HEK293T (cell line): ENCODE measurements at regions not wholly inside any gene's neighbourhood (a gene's known extent, or its start where the extent isn't known, plus 50 kb on each side); places are given as distances from the start of the nearest gene placed in this dataset.

Experiments
- CTCF ChIA-PET: fragments of 350-600 bp; formaldehyde crosslinking; extraction: SDS; loops from one replicate; lab custom pipeline; 2021; ENCODE audit warnings: antibody characterized with exemption, inconsistent platforms; lab: Yijun Ruan, JAX
- POLR2A ChIA-PET: fragments of 350-600 bp; formaldehyde crosslinking; extraction: SDS; loops from one replicate; lab custom pipeline; 2020; ENCODE audit warnings: antibody characterized with exemption, inconsistent platforms; lab: Yijun Ruan, JAX
- DNase-seq: peaks from one replicate; pipeline ENCODE4 v3.0.0; 2012; ENCODE audit warnings: mixed read lengths; ENCODE audit errors: extremely low spot score
- ARNT ChIP-seq: fragments of 450-650 bp; IDR thresholded peaks from 2 replicates; pipeline ENCODE4 v1.6.1; 2017; ENCODE audit warnings: mild to moderate bottlenecking
- BHLHE40 ChIP-seq: fragments of 450-650 bp; IDR thresholded peaks from 2 replicates; pipeline ENCODE4 v1.6.1; 2016; ENCODE audit warnings: mild to moderate bottlenecking, moderate library complexity, borderline replicate concordance
- CTBP1 ChIP-seq: fragments of 450-650 bp; IDR thresholded peaks from 2 replicates; pipeline ENCODE4 v1.6.1; 2016; ENCODE audit warnings: borderline replicate concordance
- ELF4 ChIP-seq: fragments of 450-650 bp; IDR thresholded peaks from 2 replicates; pipeline ENCODE4 v1.6.1; 2017; ENCODE audit warnings: antibody characterized with exemption
- FOXA1 ChIP-seq: fragments of 450-650 bp; IDR thresholded peaks from 2 replicates; pipeline ENCODE4 v1.6.1; 2016; ENCODE audit warnings: mild to moderate bottlenecking
- FOXK2 ChIP-seq: fragments of 450-650 bp; IDR thresholded peaks from 2 replicates; pipeline ENCODE4 v1.6.1; 2016; ENCODE audit warnings: mild to moderate bottlenecking
- FOXM1 ChIP-seq: fragments of 450-650 bp; IDR thresholded peaks from 2 replicates; pipeline ENCODE4 v1.6.1; 2017; ENCODE audit warnings: mild to moderate bottlenecking, borderline replicate concordance
- HDGF ChIP-seq: fragments of 450-650 bp; IDR thresholded peaks from 2 replicates; pipeline ENCODE4 v1.6.1; 2017; ENCODE audit warnings: antibody characterized with exemption, borderline replicate concordance
- L3MBTL2 ChIP-seq: fragments of 450-650 bp; conservative IDR thresholded peaks from 2 replicates; pipeline ENCODE4 v1.6.1; 2016; ENCODE audit warnings: mild to moderate bottlenecking
- LEF1 ChIP-seq: fragments of 450-650 bp; IDR thresholded peaks from 2 replicates; pipeline ENCODE4 v1.6.1; 2017; ENCODE audit warnings: mild to moderate bottlenecking, borderline replicate concordance
- NFRKB ChIP-seq: fragments of 450-650 bp; IDR thresholded peaks from 2 replicates; pipeline ENCODE4 v1.6.1; 2016; ENCODE audit warnings: mild to moderate bottlenecking, moderate library complexity
- PKNOX1 ChIP-seq: fragments of 450-650 bp; IDR thresholded peaks from 2 replicates; pipeline ENCODE4 v1.6.1; 2016
- SP1 ChIP-seq: fragments of 450-650 bp; IDR thresholded peaks from 2 replicates; pipeline ENCODE4 v1.6.1; 2017
- SUZ12 ChIP-seq: fragments of 450-650 bp; IDR thresholded peaks from 2 replicates; pipeline ENCODE4 v1.6.1; 2016; ENCODE audit warnings: mild to moderate bottlenecking
- TARDBP ChIP-seq: fragments of 450-650 bp; IDR thresholded peaks from 2 replicates; pipeline ENCODE4 v1.6.1; 2016
- ZNF384 ChIP-seq: fragments of 450-650 bp; IDR thresholded peaks from 2 replicates; pipeline ENCODE4 v1.6.1; 2016

- ChIA-PET CTCF (no interaction called here), POLR2A (no interaction called here)
- TF ChIP-seq SP1 (no peak), FOXA1 (no peak), HDGF (no peak), NFRKB (no peak), ARNT (no peak), BHLHE40 (no peak), SUZ12 (no peak), LEF1 (no peak), L3MBTL2 (no peak), FOXK2 (no peak), CTBP1 (no peak), PKNOX1 (no peak)
- no peak for DNase-seq
Measured at GRCh38 chr2:42979416-42979869, 187.1 kb upstream of the HAAO start.

- TF ChIP-seq SUZ12 = no peak
- TF ChIP-seq FOXM1 = no peak
- TF ChIP-seq ZNF384 = no peak
- TF ChIP-seq PKNOX1 = no peak
- no peak for TF ChIP-seq L3MBTL2
- TF ChIP-seq ELF4 = no peak
- TF ChIP-seq CTBP1 = no peak
- TF ChIP-seq TARDBP = no peak
- ChIA-PET POLR2A (no interaction called here), CTCF (no interaction called here)
- DNase-seq = no peak
Measured at GRCh38 chr2:42978887-42979415, 186.6 kb upstream of the HAAO start.

GRCh38 chr2:42978175-42978886, 185.9 kb upstream of the HAAO start:
- no peak for DNase-seq
- CTCF ChIA-PET = interaction anchor here (0.6 to 0.9 kb wide), 3 partner anchors 54 to 190 kb away, joined by 3 read pairs; no protein-coding TSS in a partner anchor
- POLR2A ChIA-PET = interaction anchor here (0.8 kb wide), 1 partner anchor 248 kb away, joined by 4 read pairs; the partner anchor contains the start of gene ZFP36L2
- no peak for TF ChIP-seq LEF1
- no peak for TF ChIP-seq BHLHE40
- TF ChIP-seq HDGF = no peak
- TF ChIP-seq SP1 = no peak
- no peak for TF ChIP-seq NFRKB
- no peak for TF ChIP-seq CTBP1
- no peak for TF ChIP-seq FOXA1
- TF ChIP-seq L3MBTL2 = no peak
- no peak for TF ChIP-seq ARNT
- TF ChIP-seq SUZ12 = no peak
- TF ChIP-seq FOXK2 = no peak
- TF ChIP-seq FOXM1 = no peak
- no peak for TF ChIP-seq ELF4
- TF ChIP-seq PKNOX1 = no peak
- no peak for TF ChIP-seq TARDBP
- no peak for TF ChIP-seq ZNF384

- TF ChIP-seq L3MBTL2 = no peak
- no peak for TF ChIP-seq FOXM1
- TF ChIP-seq SUZ12 = no peak
- no peak for TF ChIP-seq FOXK2
- no peak for TF ChIP-seq LEF1
- TF ChIP-seq NFRKB = no peak
- TF ChIP-seq HDGF = no peak
- TF ChIP-seq FOXA1 = no peak
- TF ChIP-seq PKNOX1 = no peak
- no peak for TF ChIP-seq CTBP1
- no peak for TF ChIP-seq TARDBP
- no peak for TF ChIP-seq BHLHE40
- no peak for TF ChIP-seq ARNT
- TF ChIP-seq ZNF384 = no peak
- TF ChIP-seq SP1 = no peak
- no peak for TF ChIP-seq ELF4
- ChIA-PET CTCF (interaction anchor here (0.6 to 0.9 kb wide), 3 partner anchors 54 to 191 kb away, joined by 3 read pairs; no protein-coding TSS in a partner anchor), POLR2A (interaction anchor here (0.8 kb wide), 1 partner anchor 249 kb away, joined by 4 read pairs; the partner anchor contains the start of gene ZFP36L2)
- DNase-seq = no peak
Measured at GRCh38 chr2:42977270-42978174, 185.1 kb upstream of the HAAO start.
